Putamen (tissue), 1 donor: ENCODE measurements at regions not wholly inside any gene's neighbourhood (a gene's known extent, or its start where the extent isn't known, plus 50 kb on each side); places are given as distances from the start of the nearest gene placed in this dataset.

Experiments
- DNase-seq: peaks from one replicate; pipeline ENCODE4 v3.0.0-alpha.2; 2016; ENCODE audit warnings: low spot score

- DNase-seq = no peak
These were observed 234.9 kb downstream of the OPA1 start for GRCh38 chr3:193827871-193828270.

DNA sequence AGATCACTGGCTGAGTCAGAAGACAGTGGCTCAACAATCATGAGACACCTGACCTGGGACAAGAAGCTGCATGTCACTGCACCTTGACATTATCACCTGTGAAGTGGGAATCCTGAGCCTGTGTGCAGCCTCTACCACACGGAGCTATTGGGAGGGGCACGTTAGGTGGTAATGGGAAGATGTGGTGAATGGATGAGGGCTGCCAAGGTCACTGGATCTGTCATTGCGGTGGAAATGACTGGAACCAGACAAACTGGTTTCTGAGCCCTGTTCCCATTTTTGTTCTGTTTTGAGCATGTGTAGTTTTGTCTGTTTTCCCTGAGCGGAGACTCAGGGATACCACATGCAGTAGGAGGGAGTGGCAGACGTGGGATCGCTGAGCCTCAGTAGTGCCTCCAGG is 235.5 kb downstream of the OPA1 start:
- no peak for DNase-seq

GRCh38 chr3:193829781-193830180 is 236.8 kb downstream of the OPA1 start:
- DNase-seq = no peak

DNA sequence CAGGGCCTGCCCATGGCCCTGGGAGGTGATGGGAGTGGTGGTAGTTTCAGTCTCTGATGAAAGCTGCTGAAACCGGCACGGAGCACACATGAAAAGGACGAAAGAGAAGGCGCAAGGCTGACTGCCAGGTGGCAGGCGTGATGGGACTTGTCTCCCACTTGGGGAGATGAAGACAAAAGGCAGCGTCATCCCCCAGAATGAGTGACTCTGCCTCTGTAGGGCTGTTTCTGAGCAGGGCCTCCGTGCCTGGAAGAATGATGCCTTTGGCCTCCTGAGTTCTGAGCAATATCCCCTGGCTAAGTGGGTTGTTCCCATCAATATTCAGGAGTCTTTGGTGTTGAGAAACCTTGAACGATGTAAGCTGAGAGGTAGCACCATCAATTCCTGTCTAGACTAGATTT is 237.8 kb downstream of the OPA1 start:
- DNase-seq = no peak

DNA sequence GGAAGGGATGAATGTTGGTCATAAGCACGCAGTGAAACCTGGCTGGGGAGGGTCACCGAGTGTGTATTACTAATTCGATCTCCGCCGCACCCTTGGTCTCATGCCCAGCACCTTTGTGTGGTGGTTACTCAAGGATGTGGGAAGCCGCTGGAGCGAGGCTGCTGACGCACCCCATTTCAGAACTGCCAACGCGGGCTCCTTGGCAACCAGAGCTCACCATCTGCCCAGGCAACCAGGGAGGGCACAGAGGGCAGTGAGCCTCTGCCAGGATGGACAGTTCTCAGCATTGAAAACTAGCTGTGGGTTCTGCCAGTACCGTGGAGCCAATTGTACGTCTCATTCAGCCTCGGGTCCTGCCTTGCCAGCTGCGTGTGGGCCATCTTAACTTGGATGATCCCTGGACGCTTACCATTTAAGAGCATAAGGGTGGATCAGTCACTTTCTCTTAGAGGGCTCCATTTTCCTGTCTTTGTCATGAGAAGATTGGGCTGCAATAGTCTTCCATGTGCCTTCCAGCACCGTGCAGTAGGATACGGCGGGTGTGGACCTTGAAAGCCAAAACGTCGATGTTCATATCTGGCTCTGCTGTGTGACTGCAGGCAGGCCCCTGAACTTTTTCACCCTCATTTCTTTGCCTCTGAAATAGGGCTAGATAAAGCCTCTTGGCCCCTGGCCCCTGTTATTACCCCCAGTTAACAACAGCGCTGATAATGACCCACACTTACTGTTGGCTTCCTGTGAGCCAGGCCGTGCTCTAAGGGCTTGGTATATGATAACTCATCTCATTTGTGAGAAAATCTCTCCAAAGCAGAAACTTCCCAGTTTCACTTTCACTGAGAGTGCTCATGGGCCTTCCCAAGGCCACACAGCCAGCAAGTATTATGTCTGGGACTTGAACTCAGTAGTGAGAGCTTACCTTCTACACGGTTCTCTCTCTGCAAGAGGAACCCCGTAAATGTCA is 238.8 kb downstream of the OPA1 start:
- DNase-seq = no peak

DNA sequence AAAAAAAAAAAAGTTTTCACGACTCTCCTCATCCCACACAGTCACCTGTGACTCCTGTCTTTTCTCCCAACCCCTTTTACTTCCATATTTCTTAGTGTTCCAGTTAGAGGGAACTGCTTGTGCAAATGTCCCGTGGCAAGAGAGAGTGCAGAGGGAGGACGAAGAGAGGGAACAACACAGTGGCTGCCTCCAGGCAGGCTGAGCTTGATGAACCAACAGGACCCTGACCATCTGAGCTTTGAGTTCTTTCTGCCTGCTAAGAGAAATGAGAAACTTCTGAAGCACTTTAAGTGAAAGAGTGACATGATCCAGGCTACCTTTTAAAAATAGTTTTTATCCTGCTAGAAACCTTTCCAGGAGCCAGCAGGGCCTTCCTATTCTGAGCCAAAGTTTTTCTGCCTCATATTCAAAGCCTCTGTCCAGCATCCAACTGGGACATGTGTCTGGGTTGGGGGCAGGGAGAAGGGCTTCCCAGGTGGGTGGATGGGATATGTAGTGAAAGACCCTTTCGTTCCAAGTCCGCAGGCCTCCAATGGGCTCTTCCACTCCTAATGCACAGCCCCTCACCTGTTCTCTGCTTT is 239.9 kb downstream of the OPA1 start:
- DNase-seq = no peak

GRCh38 chr3:193833592-193833991 is 240.6 kb downstream of the OPA1 start:
- no peak for DNase-seq

DNA sequence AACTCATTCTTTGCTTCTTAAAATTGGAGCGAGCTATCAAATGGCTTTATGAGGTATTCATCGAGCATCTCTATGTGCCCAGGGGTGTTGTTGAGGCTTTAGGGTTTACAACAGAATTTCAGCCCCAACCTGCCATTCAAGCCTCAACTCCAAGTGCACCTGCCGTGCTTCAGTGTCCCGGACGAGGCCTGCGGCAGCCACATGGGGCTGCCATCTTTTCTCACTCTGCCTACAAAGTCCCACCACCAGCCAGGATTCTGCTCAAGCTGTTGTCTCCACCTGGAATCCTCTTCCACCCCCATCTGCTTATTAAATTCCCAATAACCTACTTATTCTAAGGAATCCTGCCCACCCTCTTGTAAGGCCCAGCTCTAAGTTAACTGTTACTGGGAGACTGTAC is 242.4 kb downstream of the OPA1 start:
- no peak for DNase-seq

GRCh38 chr3:193836511-193836910 is 243.5 kb downstream of the OPA1 start:
- no peak for DNase-seq

DNA sequence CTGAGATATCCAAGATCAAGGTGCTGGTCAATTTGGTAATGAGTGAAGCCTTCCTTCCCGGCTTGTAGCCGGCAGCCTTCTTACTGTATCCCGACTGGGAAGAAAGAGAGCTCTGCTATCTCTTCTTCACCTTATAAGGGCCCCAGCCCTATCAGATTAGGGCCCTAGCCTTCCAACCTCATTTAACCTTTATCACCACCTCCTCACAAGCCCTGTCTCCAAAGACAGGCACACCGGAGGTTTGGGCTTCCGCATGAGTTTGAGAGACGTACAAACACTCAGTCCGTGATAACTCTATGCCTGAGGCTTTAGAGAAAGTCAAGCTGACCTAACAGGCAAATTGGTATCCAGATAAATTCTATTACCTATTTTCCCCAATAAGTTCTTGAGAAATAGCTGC is 243.9 kb downstream of the OPA1 start:
- DNase-seq = no peak

- DNase-seq = no peak
These were observed 244.4 kb downstream of the OPA1 start for GRCh38 chr3:193837347-193837827.

DNA sequence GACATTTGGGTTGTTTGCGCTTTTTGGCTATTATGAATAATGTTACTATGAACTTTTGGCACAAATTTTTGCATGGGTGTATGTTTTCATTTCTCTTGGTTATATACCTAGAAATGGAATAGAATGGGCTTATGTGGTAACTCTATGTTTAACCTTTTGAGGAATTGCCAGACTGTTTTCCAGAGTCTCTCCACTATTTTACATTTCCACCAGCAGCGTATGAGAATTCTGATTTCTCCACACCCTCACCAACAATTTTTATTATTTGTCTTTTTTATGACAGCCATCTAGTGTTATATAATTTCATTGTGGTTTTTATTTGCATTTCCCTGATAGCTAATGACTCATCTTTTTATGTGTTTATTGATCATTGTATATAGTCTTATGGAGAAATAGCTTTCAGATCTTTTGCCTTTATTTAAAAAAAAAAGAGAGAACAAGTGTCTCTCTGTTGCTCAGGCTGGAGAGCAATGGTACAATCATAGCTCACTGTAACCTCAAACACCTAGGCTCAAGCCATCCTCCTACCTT is 247.2 kb downstream of the OPA1 start:
- DNase-seq = no peak

DNA sequence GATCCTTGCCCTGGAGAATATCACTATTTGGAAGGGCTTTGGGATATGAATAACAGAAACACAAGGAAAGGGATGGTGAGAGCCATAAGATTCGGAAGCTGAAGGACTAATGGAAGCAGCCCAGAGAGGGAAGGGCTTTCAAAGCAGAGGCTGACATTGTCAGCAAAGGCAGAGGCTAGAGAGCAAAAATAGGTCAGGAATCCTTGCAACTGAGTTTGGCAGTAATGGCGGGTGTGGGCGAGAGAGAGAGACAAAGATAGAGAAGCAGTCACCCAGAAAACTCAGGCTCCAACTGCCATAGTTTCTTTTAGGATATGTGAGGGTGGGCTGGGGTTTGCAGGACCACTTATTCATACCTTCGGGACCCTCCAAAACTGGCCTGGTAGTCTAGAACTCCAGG is 248.6 kb downstream of the OPA1 start:
- peak; percentile 20 for DNase-seq

GRCh38 chr3:193842029-193842798 is 249.2 kb downstream of the OPA1 start:
- peak; percentile 8 for DNase-seq

- DNase-seq = no peak
These were observed 249.9 kb downstream of the OPA1 start for GRCh38 chr3:193842832-193843473.

GRCh38 chr3:193843474-193844301 is 250.7 kb downstream of the OPA1 start:
- no peak for DNase-seq

DNA sequence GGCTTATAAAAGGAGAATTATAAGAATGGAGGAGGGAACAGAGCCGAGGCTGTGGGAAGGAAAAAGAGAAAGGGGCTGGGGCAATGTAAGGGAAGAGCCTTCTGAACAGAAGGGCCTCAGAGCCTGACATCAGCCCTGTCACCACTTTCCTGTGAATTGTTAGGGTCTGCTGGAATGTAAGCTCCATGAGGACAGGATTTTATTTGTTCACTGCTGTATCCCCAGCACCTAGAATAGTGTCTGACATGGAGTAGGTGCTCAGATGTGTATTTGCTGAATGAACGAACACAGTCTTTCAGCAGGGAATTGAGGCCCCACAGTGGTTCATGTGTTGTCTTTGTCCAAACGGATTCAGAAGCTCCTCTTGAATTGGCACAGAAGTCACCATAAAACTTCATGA is 251.5 kb downstream of the OPA1 start:
- no peak for DNase-seq

- DNase-seq = no peak
These were observed 252.1 kb downstream of the OPA1 start for GRCh38 chr3:193845144-193845543.

- DNase-seq = no peak
These were observed 253.6 kb downstream of the OPA1 start for GRCh38 chr3:193846569-193846968.

DNA sequence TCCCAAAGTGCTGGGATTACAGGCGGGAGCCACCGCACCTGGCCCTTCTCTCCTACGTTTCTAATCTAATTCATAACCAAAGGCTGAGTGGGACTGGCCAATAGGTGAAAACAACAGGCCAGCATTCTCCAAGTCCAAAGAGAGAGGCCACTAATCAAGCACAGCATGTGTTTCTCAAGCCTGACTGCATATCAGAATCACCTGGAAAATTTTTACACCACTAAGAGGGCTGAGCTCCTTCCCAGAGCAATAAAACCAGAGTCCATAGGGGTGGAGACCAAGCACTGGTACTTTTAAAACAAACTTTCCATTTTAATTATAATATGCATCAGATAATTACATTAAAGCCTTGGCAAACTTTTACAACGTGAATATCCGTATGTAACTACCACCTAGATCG is 254.4 kb downstream of the OPA1 start:
- DNase-seq = no peak

DNA sequence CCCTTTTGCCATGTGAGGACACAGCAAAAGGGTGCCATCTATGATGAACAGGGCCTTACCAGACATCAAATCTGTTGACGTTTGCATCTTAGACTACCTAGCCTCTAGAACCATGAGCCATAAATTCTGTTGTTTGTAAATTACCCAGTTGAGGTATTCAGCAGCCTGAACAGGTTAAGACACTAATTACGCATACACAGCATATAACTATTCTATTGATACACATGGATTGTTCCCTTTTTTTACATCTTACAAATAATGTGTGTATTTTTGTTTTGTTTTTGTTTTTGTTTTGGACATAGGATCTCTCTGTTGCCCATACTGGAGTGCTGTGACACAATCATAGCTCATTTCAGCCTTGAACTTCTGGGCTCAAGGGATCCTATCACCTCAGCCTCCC is 255.5 kb downstream of the OPA1 start:
- no peak for DNase-seq
